ENCODE measurements at regions not wholly inside any gene's neighbourhood (a gene's known extent, or its start where the extent isn't known, plus 50 kb on each side); places are given as distances from the start of the nearest gene placed in this dataset.

GRCh38 chr7:9955138-9955537 is 1018.5 kb upstream of the PHF14 start:
- TF ChIP-seq CTCF (IDR thresholded peaks at IDR 0.05) (no peak), EZH2 (IDR thresholded peaks at IDR 0.05) (no peak), EZH2phosphoT487 (IDR thresholded peaks at IDR 0.05) (no peak)
